HT1080 (cell line): ENCODE measurements at regions not wholly inside any gene's neighbourhood (a gene's known extent, or its start where the extent isn't known, plus 50 kb on each side); places are given as distances from the start of the nearest gene placed in this dataset.

Source experiments
- DNase-seq: peaks from one replicate; pipeline ENCODE4 v3.0.0-alpha.2; 2015; ENCODE audit warnings: low read depth

DNA sequence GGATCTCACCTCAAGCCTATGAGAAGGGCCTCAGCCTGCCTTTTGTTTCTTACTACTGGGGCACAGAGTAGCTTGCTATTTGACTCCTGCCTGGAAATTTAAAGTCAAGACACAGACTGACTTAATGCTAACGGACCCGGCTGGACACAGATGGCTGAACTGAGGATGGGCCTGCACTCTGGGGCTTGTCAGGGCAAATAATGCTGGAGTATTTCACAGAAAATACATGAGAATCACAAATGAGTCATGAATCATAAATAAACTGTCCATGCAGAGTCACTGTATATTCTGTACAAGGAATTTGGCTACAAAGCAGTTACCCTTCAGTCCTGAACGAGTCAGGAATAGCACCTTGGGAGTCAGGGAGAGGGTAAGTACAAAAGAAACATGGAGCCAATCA lies 683.2 kb upstream of the FOXG1 start:
- peak; percentile 12 for DNase-seq

DNA sequence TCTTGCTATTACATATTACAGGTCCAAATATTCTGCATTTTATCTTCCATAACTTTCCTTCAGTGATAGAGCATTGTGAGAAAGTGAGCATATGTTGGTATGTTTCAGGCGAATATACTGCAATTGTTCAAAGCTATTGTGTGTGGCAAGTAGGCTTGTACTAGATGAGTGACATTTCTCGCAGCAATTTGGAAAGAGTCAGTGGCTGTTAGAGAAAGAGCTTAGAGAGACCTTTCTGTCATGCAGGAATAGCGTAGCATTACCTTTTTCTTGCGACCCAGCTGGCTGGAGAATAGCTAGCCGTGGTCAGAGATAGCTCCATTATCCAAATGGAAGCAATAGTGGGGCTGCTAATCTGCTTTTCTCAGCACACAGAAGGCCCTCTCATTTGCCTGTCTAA lies 678.5 kb upstream of the FOXG1 start:
- no peak for DNase-seq

- no peak for DNase-seq
These were observed 669.0 kb upstream of the FOXG1 start for GRCh38 chr14:28097585-28097984.

GRCh38 chr14:28098856-28099255 lies 667.7 kb upstream of the FOXG1 start:
- no peak for DNase-seq

- no peak for DNase-seq
These were observed 664.6 kb upstream of the FOXG1 start for GRCh38 chr14:28102001-28102400.

DNA sequence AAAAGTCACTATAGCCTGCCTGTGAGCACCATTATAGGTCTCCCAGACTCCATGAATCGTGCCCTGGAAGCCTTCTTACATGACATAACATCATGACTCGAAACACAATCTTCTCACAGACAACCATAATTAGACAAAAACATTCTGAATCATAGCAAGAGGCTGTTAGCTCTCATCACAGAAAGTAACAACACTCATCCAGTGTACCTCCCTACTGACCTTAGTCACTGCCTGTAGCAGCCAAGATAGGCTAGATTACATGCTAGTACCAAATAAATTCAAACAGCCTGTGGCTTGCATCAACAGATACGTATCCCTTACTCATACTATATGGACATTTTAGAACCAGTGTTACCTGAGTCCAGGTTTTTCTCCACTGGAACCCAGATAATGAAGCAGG lies 663.8 kb upstream of the FOXG1 start:
- DNase-seq, result peak; percentile 60

- DNase-seq, result no peak
These were observed 653.3 kb upstream of the FOXG1 start for GRCh38 chr14:28113311-28113710.

- no peak for DNase-seq
These were observed 649.9 kb upstream of the FOXG1 start for GRCh38 chr14:28116716-28117115.

GRCh38 chr14:28119849-28120248 lies 646.7 kb upstream of the FOXG1 start:
- DNase-seq, result no peak

GRCh38 chr14:28120391-28120790 lies 646.2 kb upstream of the FOXG1 start:
- no peak for DNase-seq

- no peak for DNase-seq
These were observed 644.9 kb upstream of the FOXG1 start for GRCh38 chr14:28121512-28122297.

GRCh38 chr14:28130610-28131284 lies 635.8 kb upstream of the FOXG1 start:
- DNase-seq, result no peak

DNA sequence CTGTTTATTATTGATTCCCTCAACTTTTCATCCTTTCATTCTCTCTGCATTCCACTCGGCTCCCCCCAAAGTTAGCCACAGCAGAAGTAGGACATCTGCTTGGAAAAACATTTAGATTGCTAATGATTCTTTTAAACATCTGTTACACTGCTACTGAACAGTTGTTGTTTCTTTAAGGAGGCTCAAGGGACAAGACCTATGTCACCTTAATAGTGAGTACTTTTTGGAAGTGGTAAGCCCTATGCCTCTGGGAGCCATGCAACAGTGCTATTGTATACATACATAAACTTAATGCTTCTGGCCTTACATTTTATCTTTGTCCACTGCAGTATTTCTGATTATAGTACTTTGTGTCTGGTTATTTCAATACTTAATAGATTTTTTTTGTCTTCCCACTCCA lies 628.2 kb upstream of the FOXG1 start:
- DNase-seq, result no peak

DNA sequence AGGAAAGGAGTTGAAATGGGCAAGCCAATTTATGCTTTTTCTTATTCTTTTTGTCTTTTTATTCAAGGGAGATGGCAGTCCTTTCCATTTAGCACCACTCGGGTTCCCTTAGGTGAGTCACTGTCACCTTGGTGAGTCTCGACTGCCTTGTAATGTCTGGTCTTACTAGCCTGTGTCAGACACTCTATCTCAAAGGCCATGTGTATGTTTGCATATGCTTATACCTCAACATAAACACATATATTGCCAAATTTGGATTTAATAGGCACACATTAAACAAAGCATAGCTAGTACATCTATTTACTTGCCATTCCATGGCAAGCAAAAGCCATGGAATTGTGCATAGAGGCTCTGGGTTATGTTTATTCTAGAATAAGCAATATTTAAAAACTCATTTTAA lies 624.9 kb upstream of the FOXG1 start:
- no peak for DNase-seq

DNA sequence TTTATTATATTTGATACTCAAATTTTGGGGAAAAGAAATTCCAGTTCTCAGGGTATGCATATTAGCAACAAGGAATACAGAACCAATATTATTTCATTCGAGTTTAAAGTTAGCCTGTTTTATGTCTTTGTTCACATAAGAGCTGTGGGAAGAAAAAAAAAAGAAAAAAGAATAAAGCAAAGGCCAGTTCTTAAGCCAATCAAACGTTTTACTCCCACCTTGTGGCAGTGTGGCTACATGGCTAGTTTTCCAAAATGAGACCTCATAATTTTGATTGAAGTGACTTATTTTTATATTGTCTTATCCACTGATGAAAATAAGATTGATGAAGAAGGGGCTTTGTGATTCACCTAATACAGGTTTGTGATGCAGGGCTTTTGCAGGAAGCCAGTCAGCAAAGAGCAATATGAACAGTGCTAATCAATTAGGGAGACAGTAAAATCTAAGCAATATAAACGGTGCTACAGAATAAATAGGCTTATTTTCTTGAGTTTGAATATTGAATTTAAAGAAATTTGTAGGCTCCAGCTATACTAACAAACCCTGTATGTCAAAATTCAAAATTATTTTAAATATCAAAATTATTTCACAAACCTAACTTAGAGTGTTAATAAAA lies 624.1 kb upstream of the FOXG1 start:
- peak; percentile 20 for DNase-seq

DNA sequence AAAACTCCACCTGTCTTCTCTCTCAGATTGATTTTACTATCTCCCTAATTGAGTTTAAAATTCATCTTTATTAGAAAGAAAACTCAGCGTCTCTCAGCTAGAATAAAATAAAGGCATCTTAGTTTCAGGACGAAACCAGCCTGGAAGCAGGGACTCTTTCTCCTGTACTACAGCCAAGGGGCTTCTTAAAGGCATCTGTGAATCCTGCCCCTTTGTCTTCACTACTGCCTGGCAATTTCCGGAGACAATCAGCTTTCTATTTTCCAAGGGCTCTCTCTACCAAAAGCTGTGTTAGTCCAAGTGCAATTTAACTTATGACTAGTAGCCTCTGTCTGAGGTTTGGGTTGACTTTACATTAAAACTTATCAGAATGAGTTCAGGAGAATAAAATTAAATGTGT lies 623.3 kb upstream of the FOXG1 start:
- DNase-seq, result no peak

- no peak for DNase-seq
These were observed 614.7 kb upstream of the FOXG1 start for GRCh38 chr14:28151926-28152325.

DNA sequence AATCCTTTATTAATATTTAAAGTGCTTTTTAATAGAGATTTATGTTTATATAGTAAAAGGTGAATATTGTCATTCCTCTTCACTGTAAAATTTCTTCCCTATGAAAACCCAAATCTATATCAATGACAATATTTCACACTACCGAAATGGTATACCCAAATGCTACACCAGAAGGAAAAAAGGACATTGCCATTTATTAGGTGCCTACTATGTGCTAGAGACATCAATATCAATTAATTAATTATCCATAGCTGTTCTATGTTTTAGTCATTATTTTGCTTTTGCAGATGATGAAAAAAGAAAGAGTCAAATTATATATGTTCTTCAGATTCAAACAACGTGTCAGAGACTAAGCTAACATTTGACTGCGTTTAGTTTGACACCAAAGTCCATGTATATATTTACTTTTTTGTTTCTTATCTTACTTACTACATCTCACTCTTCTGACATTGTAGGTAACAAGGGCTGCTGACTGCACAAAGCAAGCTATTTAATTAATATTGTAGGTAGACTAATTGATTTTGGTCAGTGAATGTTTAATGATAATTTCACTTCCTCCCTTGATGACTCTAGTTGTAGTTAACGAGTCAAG lies 614.0 kb upstream of the FOXG1 start:
- DNase-seq, result no peak

DNA sequence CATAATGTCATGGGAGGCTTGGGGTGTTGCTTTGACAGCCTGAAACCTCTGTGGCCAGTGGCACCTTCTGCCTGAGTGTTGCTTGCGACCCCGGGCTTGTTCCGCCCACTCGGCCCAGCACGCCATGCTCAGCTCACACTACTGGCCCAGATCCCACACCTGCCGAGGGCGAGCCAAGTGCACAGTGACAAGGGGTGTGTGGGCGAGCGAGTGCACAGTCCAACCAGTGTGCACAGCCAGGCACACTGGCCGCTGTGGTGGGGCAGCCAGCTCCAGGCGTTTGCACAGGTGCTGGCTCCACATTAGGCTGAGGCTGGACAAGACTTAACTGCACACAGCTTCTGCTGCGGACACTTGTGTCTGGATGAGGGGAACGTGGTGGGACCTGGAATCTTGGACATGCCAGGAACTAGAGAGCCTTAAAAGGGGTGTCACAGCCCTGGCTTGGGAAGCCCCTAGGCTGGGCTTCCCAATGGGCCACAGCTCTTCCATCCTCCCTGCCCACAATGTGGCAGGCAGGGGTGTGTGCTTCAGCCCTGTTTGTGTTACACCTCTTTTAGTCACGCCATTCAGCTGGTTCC lies 609.2 kb upstream of the FOXG1 start:
- no peak for DNase-seq

DNA sequence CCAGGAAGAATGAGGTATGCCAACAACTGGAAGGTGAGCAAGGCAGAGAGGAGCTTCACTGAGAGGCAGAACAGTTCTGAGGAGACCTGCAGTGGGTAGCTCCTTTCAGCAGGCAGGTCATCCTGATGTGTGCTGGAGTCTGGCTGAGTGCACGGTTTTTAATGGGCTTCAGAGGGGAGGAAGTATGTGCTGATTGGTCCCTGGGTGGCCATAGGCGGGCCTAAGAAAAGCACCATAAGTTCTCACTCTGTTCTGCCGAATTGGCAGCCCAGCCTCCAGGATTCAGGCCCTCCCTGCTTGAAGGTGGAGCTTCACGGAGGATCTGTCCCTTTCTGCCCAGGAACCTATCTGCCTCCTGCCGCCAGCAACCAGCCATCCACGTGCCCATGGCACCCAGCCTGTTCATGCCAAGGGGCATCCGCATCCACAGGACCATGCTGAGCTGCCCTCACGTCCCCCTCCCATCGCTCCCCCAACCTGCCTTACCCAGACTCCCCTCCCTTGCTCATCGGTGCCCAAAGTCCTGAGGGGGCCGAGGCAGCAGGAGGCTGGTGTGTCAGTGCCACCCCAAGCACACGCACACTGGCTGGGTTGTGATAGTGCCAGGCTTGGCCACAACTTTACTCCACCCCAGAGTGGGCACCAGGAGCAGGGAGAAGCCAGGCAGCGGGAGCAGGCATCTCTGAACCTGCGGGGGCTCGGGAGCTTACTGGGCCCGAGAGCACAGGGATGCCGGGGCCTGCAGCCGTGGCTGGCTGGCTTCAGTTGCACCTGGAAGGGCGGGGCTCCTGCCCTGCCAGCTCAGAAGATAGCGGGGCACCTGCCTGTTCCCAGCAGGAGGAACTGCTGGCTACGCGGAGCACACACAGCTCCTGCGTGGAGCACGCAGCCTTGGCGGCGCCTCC lies 608.4 kb upstream of the FOXG1 start:
- DNase-seq, result peak; percentile 37

DNA sequence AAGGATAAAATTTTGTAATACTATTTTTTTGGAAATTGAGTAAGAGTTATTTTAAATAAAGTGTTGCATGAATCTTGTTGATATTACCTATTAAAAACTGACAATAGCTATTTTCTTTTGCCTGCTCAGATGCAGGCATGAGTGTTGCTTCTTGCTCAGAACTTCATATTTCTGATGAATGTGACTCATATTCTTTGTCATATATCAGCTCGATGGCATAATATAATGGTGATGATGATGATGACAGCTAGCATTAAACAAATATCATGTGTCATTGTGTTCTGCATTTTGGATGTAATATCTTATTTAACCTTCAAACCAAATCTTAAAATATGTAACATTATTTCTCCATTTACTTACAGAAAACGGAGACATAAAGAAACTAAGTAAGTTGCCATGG lies 605.5 kb upstream of the FOXG1 start:
- no peak for DNase-seq
